ENCODE measurements at regions not wholly inside any gene's neighbourhood (a gene's known extent, or its start where the extent isn't known, plus 50 kb on each side); places are given as distances from the start of the nearest gene placed in this dataset.
"Not testable (repeated sequence)": the region's sequence is repeated elsewhere in the genome, so short reads cannot be mapped to it uniquely, and the experiment has no call there.

- DNase-seq, result no peak
These were observed 480.0 kb upstream of the CADM1 start for GRCh38 chr11:115984228-115984627.

GRCh38 chr11:115982666-115983065, 478.5 kb upstream of the CADM1 start:
- no peak for DNase-seq

- DNase-seq, result no peak
These were observed 477.7 kb upstream of the CADM1 start for GRCh38 chr11:115981814-115982471.

GRCh38 chr11:115981104-115981481, 476.9 kb upstream of the CADM1 start:
- no peak for DNase-seq

- DNase-seq, result no peak
These were observed 476.3 kb upstream of the CADM1 start for GRCh38 chr11:115980337-115981103.

GRCh38 chr11:115974703-115975102, 470.5 kb upstream of the CADM1 start:
- no peak for DNase-seq

- not testable (repeated sequence) for DNase-seq
These were observed 463.0 kb upstream of the CADM1 start for GRCh38 chr11:115967203-115967602.

GRCh38 chr11:115965767-115966504, 461.7 kb upstream of the CADM1 start:
- DNase-seq, result no peak

GRCh38 chr11:115964091-115964490, 459.9 kb upstream of the CADM1 start:
- no peak for DNase-seq

- DNase-seq, result no peak
These were observed 458.9 kb upstream of the CADM1 start for GRCh38 chr11:115963156-115963555.

- DNase-seq, result no peak
These were observed 457.2 kb upstream of the CADM1 start for GRCh38 chr11:115961159-115962003.

GRCh38 chr11:115959081-115959486, 454.9 kb upstream of the CADM1 start:
- DNase-seq, result no peak

- no peak for DNase-seq
These were observed 454.1 kb upstream of the CADM1 start for GRCh38 chr11:115958089-115959000.

GRCh38 chr11:115955803-115956202, 451.6 kb upstream of the CADM1 start:
- no peak for DNase-seq

- no peak for DNase-seq
These were observed 446.4 kb upstream of the CADM1 start for GRCh38 chr11:115950660-115951059.

- DNase-seq, result no peak
These were observed 440.4 kb upstream of the CADM1 start for GRCh38 chr11:115944596-115944995.

GRCh38 chr11:115942011-115942410, 437.8 kb upstream of the CADM1 start:
- no peak for DNase-seq

GRCh38 chr11:115941481-115941993, 437.3 kb upstream of the CADM1 start:
- no peak for DNase-seq

- DNase-seq, result no peak
These were observed 436.8 kb upstream of the CADM1 start for GRCh38 chr11:115941044-115941443.

- DNase-seq, result no peak
These were observed 435.7 kb upstream of the CADM1 start for GRCh38 chr11:115939731-115940421.

Data from stimulated activated CD4-positive, alpha-beta T cell treated with anti-CD3 and anti-CD28 coated beads, Interleukin-1b, Interleukin-23, amount 100 ng/mL, for 48 hours (primary cell).